Parathyroid adenoma (tissue), 2 donors: ENCODE measurements at regions not wholly inside any gene's neighbourhood (a gene's known extent, or its start where the extent isn't known, plus 50 kb on each side); places are given as distances from the start of the nearest gene placed in this dataset.

ENCODE experiments used
- H2AFZ ChIP-seq: fragments of 300-600 bp; sonication (generic); one replicate; pipeline ENCODE4 v1.7.0; 2017; ENCODE audit warnings: antibody characterized with exemption, mild to moderate bottlenecking
- H3K27ac ChIP-seq: fragments of 300-600 bp; sonication (generic); one replicate; pipeline ENCODE4 v1.7.0; 2017
- H3K27me3 ChIP-seq: fragments of 300-600 bp; sonication (generic); one replicate; pipeline ENCODE4 v1.7.0; 2017; ENCODE audit warnings: low read length; ENCODE audit not compliant: control insufficient read depth, insufficient read depth
- H3K36me3 ChIP-seq: fragments of 300-600 bp; sonication (generic); one replicate; pipeline ENCODE4 v1.7.0; 2017; ENCODE audit warnings: low read length; ENCODE audit not compliant: control insufficient read depth, insufficient read depth
- H3K4me1 ChIP-seq: fragments of 300-600 bp; sonication (generic); one replicate; pipeline ENCODE4 v1.7.0; 2017; ENCODE audit warnings: control low read depth
- H3K4me2 ChIP-seq: fragments of 300-600 bp; sonication (generic); one replicate; pipeline ENCODE4 v1.7.0; 2017; ENCODE audit warnings: low read length
- H3K4me3 ChIP-seq: fragments of 300-600 bp; sonication (generic); one replicate; pipeline ENCODE4 v1.7.0; 2017; ENCODE audit warnings: low read depth, low read length
- H3K79me2 ChIP-seq: fragments of 300-600 bp; sonication (generic); one replicate; pipeline ENCODE4 v1.7.0; 2017; ENCODE audit warnings: control low read depth
- H3K9ac ChIP-seq: fragments of 300-600 bp; sonication (generic); one replicate; pipeline ENCODE4 v1.7.0; 2017; ENCODE audit warnings: mild to moderate bottlenecking
- H3K9me3 ChIP-seq: fragments of 300-600 bp; sonication (generic); one replicate; pipeline ENCODE4 v1.7.0; 2017; ENCODE audit warnings: low read length; ENCODE audit not compliant: control insufficient read depth
- TF ChIP-seq, protein P1 (sequence below): fragments of 300-600 bp; sonication (generic); IDR thresholded peaks from one replicate; pipeline ENCODE4 v1.7.0; 2017; ENCODE audit warnings: antibody characterized with exemption, mild to moderate bottlenecking
- donor health status: primary hyperparathyroidism.

DNA sequence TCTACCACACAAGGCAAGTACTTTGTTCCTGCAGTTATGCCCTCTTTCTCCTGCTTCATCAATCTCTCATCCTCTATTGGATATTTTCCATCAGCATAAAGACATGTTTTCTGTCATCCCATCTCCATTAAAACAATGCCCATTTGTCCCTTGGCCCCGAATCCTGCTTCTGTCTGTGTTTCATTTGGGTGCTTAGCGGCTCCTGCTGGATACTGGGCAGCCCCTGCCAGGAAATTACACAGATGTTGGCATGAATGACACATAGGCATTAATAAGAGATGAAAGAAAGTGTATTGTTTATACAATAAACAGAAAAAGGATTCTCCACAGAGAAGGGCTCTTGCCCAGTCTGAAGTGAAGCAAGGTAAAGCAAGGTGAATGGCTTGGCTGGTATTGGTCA is 765.3 kb downstream of the REEP3 start:
- Histone ChIP-seq H3K27ac (no peak overlapping the region), H3K9ac (no peak overlapping the region), H2AFZ (no peak overlapping the region), H3K36me3 (no peaks in the 10 kb centered on the region), H3K9me3 (no peaks in the 10 kb centered on the region), H3K4me1 (no peaks in the 10 kb centered on the region), H3K79me2 (no peaks in the 10 kb centered on the region), H3K27me3 (no peaks in the 10 kb centered on the region), H3K4me2 (no peak overlapping the region), H3K4me3 (no peak overlapping the region)
- TF ChIP-seq, protein P1, sequence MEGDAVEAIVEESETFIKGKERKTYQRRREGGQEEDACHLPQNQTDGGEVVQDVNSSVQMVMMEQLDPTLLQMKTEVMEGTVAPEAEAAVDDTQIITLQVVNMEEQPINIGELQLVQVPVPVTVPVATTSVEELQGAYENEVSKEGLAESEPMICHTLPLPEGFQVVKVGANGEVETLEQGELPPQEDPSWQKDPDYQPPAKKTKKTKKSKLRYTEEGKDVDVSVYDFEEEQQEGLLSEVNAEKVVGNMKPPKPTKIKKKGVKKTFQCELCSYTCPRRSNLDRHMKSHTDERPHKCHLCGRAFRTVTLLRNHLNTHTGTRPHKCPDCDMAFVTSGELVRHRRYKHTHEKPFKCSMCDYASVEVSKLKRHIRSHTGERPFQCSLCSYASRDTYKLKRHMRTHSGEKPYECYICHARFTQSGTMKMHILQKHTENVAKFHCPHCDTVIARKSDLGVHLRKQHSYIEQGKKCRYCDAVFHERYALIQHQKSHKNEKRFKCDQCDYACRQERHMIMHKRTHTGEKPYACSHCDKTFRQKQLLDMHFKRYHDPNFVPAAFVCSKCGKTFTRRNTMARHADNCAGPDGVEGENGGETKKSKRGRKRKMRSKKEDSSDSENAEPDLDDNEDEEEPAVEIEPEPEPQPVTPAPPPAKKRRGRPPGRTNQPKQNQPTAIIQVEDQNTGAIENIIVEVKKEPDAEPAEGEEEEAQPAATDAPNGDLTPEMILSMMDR: no peak

DNA sequence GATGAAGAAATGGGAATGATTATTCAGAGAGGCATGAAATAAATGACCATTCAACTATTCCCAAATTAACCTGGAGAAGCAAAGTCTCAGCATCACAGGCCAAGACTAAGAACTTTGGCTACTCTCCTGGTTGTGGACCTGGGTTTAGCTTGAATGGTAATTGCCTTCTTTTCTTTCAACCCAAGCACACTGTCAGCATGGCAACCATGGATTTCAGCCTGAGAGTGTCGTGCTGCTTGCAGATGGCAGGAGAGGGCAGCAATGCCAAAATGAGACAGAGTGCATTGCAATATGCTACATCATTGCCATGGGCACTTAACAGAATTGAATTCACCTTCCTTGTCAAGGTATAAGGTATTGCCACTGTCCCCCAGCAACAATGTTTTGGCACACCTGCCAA is 767.2 kb downstream of the REEP3 start:
- H3K27me3 ChIP-seq: no peaks in the 10 kb centered on the region
- no peak overlapping the region for H3K4me2 ChIP-seq
- no peaks in the 10 kb centered on the region for H3K36me3 ChIP-seq
- no peak overlapping the region for H3K9ac ChIP-seq
- TF ChIP-seq, protein P1: no peak
- no peaks in the 10 kb centered on the region for H3K79me2 ChIP-seq
- H3K4me3 ChIP-seq: no peak overlapping the region
- H3K27ac ChIP-seq: no peak overlapping the region
- H3K4me1 ChIP-seq: no peaks in the 10 kb centered on the region
- H2AFZ ChIP-seq: no peak overlapping the region
- no peaks in the 10 kb centered on the region for H3K9me3 ChIP-seq

DNA sequence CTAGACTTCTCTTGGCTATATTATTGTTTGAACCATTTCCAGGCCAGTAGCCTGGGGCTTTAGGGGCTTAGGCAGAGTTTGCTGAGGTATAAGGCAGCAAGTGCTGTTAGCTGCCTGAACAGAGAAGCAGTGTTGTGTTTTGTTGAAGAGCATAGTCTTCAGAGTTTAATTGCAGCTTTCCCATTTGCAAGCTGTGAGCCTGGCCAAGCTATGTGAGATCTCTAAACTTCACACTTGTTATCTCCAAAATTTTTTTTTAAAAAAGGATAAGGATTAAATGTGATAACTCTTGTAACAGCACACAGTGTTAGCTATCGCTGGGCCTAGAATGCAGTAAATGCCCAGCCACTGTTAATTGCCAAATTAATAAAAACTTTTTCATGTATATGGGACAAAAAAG is 782.4 kb downstream of the REEP3 start:
- Histone ChIP-seq H3K4me3 (no peak overlapping the region), H3K27ac (no peak overlapping the region), H3K9me3 (no peaks in the 10 kb centered on the region), H3K27me3 (no peaks in the 10 kb centered on the region), H3K79me2 (no peaks in the 10 kb centered on the region), H3K4me1 (no peaks in the 10 kb centered on the region), H2AFZ (no peak overlapping the region), H3K36me3 (no peaks in the 10 kb centered on the region), H3K9ac (no peak overlapping the region), H3K4me2 (no peak overlapping the region)
- TF ChIP-seq, protein P1: no peak

DNA sequence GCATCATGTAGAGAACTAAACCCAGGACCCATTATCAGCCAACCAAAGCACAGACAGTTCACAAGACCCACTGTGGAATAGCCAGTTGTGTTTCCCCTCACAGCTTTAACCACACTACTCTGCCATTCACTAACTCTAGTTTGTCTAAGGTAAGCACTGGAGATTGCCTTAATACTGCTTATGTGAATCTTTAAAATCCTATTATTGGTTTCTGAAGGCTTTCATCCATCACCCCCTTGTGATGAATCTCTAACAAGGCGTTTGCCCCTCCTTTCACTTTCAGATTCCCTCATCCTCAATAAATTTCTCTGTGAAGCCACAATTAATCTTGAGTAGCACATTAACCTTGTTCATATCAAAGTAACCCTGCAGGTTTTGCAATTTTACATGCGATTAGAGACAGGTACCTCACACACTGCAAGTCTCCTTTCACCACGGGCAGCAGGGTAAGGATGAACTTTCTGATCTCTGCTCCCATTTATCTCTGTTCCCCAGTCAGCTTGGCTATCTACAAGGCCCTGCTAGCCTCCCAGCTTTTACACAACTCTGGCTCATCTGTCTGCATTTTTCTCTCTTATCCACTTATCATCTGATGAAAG is 785.6 kb downstream of the REEP3 start:
- no peak overlapping the region for H3K27ac ChIP-seq
- H3K9me3 ChIP-seq: no peaks in the 10 kb centered on the region
- H3K27me3 ChIP-seq: no peaks in the 10 kb centered on the region
- H3K4me3 ChIP-seq: no peak overlapping the region
- no peak overlapping the region for H3K4me2 ChIP-seq
- H3K9ac ChIP-seq: no peak overlapping the region
- no peaks in the 10 kb centered on the region for H3K79me2 ChIP-seq
- H2AFZ ChIP-seq: no peak overlapping the region
- no peaks in the 10 kb centered on the region for H3K4me1 ChIP-seq
- TF ChIP-seq, protein P1: no peak
- no peaks in the 10 kb centered on the region for H3K36me3 ChIP-seq

DNA sequence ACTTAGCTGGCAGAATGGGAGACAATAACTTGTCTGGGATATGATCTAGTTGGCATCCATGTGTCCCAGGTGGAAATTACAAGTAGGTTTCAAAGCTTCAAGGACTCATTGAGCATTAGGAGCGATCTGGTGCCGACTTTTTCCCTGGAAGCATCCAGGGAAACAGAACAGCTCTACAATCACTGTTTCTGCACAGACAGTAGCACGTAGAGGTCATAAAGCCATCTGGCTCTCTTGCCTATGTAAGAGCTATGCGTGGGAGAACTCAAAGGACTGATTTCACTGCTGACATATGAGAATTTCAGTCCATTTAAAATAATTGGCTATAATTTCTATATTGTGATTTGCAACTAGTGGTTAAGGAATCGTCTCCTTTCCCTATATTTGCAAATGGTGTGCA is 791.7 kb downstream of the REEP3 start:
- Histone ChIP-seq H3K27ac (no peak overlapping the region), H3K4me3 (no peak overlapping the region), H3K79me2 (no peaks in the 10 kb centered on the region), H3K9ac (no peak overlapping the region), H2AFZ (no peak overlapping the region), H3K27me3 (no peaks in the 10 kb centered on the region), H3K4me1 (no peaks in the 10 kb centered on the region), H3K9me3 (no peaks in the 10 kb centered on the region), H3K36me3 (no peaks in the 10 kb centered on the region), H3K4me2 (no peak overlapping the region)
- TF ChIP-seq, protein P1: no peak
